Urinary bladder (tissue), 3 donors: ENCODE measurements at regions not wholly inside any gene's neighbourhood (a gene's known extent, or its start where the extent isn't known, plus 50 kb on each side); places are given as distances from the start of the nearest gene placed in this dataset.

Experiments used
- DNase-seq: peaks from one replicate; pipeline ENCODE4 v3.0.0-alpha.2; 2015; ENCODE audit errors: extremely low spot score
- H3K27ac ChIP-seq: one replicate; pipeline ENCODE4 v1.5.1; 2013; ENCODE audit warnings: low read depth, mild to moderate bottlenecking, moderate library complexity
- H3K36me3 ChIP-seq: one replicate; pipeline ENCODE4 v1.6.1; 2013; ENCODE audit warnings: mild to moderate bottlenecking, moderate library complexity; ENCODE audit not compliant: insufficient read depth
- H3K4me1 ChIP-seq: one replicate; pipeline ENCODE4 v1.6.1; 2013; ENCODE audit warnings: mild to moderate bottlenecking, moderate library complexity; ENCODE audit not compliant: insufficient read depth
- H3K4me3 ChIP-seq: one replicate; pipeline ENCODE4 v1.5.1; 2013; ENCODE audit warnings: low read depth, low read length
- WGBS: extraction: QIAGEN DNeasy Blood & Tissue Kit; methylation state at CpG from one replicate; pipeline ENCODE4 v1.1.7; 2013; 5-methylcytosine and 5-hydroxymethylcytosine counted together
- donor health status: healthy with polysubstance abuse.
- donor health status: healthy.

DNA sequence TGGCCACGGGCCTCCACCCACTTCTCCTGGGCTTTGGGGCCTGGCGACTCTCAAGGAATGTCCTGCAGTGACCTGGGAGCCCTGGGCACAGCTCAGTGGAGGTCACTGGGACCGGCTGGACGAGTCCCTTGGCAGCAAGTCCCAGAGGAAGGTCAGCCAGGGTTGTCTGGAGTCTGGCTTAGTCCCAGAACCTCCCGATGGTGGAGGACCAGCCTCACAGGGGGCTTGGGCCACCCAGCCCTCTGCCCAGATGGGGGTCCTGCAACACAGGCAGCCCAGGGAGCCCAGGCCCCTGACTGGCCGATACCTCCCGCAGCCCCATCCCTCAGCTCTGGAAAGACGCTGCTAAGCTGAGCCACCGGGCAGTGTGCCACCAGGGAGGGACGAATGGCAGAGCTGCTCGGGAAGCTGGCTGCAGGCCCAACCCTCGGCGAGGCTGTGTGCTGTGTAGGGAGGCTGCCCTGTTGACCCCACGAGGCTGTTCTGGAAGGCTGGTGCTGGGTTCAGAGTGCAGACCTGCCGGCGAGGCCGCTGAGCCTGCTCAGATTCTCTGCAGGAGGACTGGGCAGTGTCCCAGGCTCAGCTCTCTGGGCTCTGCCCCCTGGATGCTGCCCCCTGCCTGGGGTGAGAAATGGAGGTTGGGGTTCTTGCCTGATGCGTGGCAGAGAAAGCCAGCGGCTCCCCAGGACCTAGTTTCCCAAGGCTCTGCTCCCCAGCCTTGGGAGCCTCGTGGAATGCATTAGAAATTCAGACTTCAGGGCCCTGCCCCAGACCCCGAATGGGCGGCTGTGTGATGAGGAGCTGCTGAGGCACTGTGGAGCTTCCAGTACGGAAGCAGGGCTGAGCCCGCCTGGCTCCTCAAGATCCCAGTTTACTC is 61.7 kb downstream of the ADRA2C start:
- Histone ChIP-seq H3K36me3 (no peaks in the 10 kb centered on the region), H3K4me1 (no peaks in the 10 kb centered on the region), H3K27ac (no peak overlapping the region), H3K4me3 (no peak overlapping the region)
- DNase-seq: no peak
- WGBS: 35% methylated on average over 24 of the region's 24 CpGs

DNA sequence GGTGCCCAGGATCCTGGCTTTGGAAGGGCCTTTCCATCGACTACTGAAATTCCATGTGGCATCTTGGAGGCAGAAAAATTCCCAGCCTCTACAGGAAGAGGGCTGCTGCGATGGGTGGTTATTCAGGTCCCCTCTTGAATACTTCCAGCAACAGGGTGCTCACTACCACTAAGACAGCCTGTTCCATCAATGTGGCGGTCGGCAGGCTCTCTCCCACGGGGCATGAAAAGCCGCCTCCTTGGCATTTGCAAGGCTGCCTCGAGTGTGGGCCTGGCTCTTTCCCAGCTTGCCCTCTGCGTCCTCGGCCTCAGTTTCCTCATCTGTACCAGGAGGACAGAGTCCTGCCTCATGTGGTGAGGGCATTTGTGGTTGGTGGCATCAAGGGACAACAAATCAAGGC is 62.4 kb downstream of the ADRA2C start:
- no peak for DNase-seq
- 94% methylated on average over 9 of the region's 9 CpGs for WGBS
- H3K27ac ChIP-seq: no peak overlapping the region
- H3K4me1 ChIP-seq: no peaks in the 10 kb centered on the region
- no peaks in the 10 kb centered on the region for H3K36me3 ChIP-seq
- no peak overlapping the region for H3K4me3 ChIP-seq

DNA sequence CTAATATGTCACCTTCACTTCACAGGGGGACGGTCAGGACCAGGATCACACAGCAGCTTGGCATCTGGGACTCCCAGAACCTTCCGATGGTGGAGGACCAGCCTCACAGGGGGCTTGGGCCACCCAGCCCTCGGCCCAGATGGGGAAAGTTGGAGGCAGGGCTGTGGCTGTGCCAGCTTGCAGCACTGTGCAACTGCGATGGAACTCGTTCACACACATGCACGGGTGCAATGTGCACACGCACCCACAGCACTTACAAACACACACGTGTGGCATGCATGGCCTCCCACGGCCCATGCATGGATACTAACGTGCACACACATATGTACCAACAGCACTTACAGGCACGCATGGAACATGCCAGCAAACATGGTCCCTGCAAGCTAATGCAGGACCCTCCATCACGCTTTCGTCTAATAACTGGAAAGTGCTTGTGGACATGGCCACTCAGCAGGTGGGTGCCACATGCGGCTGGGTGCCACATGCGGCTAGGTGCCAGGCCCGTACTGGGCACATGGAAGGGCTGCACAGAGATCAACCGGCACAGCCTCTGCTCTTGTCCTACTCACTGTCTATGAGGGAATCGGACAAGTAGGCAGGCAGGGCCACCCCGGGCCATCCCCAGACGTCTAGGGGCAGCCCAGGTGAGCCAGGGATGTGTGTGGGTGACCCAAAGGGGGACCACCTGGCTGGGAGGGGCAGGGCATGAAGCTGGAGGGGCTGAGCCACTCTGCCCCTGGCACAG is 63.2 kb downstream of the ADRA2C start:
- Histone ChIP-seq H3K27ac (no peak overlapping the region), H3K4me3 (no peak overlapping the region), H3K4me1 (no peaks in the 10 kb centered on the region), H3K36me3 (no peaks in the 10 kb centered on the region)
- WGBS: 91% methylated on average over 20 of the region's 20 CpGs
- DNase-seq: no peak

DNA sequence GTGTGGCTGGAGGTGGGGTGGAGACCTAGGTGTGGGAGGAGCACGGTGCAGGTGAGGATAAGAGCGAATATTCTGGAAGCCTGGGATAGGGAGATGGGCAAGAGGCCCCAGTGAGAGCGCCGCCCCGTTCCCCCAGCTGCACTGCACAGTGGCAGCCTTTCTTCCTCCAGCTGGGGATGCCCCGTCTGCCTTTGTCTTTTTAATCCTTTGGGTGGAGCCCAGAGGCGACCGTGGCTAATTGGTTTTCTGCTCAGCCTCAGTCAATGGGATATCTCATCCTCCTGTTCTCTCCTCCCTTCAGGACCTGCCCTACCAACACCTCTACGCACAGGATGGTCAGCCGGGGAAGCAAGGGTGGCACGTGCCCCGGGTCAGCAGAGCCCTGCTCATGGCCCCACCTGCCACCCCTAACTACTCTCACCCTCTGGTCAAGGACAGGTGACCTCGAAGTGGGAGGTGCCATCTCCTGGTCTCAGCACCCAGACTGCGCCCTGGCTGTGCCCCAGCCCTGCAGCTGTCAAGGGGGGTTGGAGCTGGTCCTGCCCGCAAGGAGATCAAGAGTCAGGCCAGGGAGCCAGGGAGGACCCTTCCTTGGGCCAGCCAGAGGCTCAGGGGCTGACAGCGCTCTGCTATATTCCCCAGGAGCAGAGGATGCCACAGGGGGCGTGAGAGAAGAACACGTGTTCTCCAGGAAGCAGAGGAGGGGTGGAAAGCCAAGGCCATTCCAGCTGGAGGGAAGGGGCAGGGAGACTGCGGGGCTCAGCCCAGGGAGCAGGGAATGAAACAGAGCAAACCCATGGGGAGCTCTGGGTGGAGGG is 64.0 kb downstream of the ADRA2C start:
- no peak for DNase-seq
- WGBS: 61% methylated on average over 19 of the region's 19 CpGs

DNA sequence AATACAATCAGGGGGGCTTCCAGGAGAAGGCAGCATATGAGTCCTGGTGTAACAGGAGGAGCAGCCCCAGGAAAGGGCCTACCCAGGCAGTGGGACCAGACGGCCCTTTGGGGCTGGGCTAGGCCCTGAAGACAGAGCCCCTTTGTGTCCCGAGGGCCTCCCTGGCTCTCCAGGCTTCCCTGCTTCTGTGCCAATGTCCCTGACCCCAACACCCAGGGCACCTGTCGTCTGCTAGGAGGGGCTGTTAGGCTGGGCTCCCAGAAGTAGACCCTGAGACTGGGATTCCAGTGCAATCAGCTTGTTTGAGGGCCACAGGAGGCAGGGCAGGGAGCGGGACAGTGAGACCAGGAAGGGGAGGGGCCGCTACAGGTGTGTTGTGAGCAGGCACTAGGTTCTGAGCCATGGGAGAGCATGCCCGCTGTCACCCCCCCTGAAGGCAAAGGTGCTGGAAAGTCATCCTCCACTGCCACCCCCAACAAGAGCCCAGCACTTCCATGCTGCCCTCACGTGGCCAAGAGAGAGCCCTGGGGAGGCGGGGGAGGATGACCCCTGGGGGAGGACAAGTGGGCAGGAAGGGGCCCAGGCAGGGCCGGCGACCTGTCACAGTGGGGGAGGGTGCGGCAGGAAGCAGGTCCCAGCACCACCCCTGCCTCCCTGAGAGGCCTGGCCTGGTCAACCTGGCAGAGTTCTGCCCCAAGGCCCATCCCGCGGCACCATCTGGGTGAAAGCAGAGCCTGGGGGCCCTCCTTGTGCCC is 64.8 kb downstream of the ADRA2C start:
- no peaks in the 10 kb centered on the region for H3K4me1 ChIP-seq
- 73% methylated on average over 13 of the region's 13 CpGs for WGBS
- no peak overlapping the region for H3K27ac ChIP-seq
- no peak overlapping the region for H3K4me3 ChIP-seq
- no peak for DNase-seq
- H3K36me3 ChIP-seq: no peaks in the 10 kb centered on the region

More for the DNA sequence above, 64.0 kb downstream of the ADRA2C start:
- Histone ChIP-seq H3K36me3 (no peaks in the 10 kb centered on the region), H3K4me1 (no peaks in the 10 kb centered on the region), H3K27ac (no peak overlapping the region), H3K4me3 (no peak overlapping the region)

DNA sequence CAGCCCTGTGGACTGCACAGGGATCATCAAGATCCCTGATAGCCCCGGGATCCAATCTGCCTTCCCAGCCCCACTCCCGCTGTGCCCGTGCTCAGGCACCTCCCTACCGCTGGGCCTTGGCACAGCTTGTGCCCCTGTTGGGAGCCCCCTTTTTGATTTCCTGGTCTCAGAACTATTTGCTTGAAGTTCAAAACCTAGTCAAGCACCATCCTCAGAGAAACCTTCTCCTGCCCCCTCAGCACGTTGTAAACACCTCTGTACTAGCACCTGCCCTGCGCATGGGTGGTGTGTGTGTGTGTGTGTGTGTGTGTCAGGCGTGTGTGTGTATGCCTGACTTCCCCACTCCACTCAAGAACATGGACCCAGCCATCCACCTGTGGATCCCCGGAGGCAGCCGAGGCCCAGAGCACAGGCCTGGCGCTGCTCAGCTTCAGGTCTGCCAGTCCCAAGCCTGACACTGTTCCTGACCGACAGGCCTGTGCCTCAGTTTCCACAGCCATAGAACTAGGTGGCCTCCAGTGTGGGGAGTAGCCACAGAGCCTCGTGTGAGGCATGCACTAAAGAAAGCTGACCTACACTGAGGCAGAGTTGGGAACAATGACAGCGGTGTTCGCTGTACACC is 65.5 kb downstream of the ADRA2C start:
- Histone ChIP-seq H3K27ac (no peak overlapping the region), H3K4me1 (no peaks in the 10 kb centered on the region), H3K4me3 (no peak overlapping the region), H3K36me3 (no peaks in the 10 kb centered on the region)
- DNase-seq: no peak
- 77% methylated on average over 14 of the region's 14 CpGs for WGBS

DNA sequence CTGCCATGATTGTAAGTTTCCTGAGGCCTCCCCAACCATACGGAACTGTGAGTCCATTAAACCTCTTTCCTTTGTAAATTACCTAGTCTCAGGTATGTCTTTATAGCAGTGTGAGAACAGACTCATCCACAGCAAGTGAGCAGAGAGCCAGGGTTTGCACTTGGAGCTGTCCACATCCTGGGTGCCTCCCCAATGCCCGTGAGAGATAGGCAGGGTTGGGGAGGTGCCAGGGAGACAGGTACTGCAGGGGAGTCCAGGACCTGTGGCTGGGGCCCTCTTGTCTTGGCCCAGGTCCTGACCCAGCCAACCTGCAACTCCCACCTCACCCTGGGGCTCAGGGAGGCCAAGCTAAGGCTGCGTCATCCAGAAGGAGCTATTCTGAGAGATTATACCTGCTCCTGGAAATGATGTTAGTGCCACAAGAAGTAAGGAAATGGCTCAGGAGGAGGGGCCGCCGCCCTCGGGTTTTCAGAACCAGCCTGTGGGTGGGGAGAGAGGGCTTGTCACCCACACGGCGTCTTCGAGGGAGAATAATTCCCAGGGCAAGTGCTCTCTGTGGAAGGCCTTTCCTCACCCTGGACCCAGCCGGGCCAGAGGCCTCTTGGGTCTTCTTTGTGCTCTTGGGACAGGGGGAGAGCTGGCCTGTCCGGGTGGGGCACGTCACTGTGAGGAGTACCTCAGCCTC is 66.5 kb downstream of the ADRA2C start:
- 77% methylated on average over 12 of the region's 12 CpGs for WGBS
- H3K4me1 ChIP-seq: no peaks in the 10 kb centered on the region
- no peaks in the 10 kb centered on the region for H3K36me3 ChIP-seq
- DNase-seq: no peak
- H3K4me3 ChIP-seq: no peak overlapping the region
- no peak overlapping the region for H3K27ac ChIP-seq

DNA sequence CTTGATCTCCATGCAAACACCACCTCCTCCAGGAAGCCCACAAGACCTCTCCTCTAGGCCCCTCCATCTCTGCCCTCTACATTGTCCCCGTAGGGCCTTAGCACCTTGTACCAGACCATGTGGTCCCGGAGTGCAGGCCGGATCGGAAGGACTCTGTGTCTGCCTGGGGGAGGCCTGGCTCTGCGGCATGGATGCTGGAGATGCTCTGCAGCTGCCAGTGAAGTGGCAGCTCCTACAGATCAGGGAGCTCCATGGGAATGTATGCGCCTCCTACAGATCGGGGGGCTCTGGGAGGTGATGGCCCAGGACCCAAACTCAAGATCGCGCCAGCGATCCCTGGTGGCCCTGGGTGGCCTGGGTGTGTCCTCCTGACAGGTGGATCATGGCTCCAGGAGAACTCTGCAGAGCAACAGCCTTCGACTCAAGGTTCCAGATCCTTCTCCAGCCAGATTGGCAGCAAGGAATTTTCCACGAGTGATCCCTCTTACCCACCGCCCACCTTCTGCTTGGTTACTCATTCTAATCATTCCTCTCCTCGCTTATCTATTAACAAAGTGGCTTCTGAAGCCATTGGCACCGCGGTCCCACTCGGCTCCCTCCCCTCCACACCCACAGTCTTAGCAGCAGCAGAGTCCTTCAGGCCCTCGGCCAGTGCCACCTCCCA is 67.3 kb downstream of the ADRA2C start:
- DNase-seq: no peak
- Histone ChIP-seq H3K4me1 (no peaks in the 10 kb centered on the region), H3K4me3 (no peak overlapping the region), H3K27ac (no peak overlapping the region), H3K36me3 (no peaks in the 10 kb centered on the region)
- WGBS: 83% methylated on average over 18 of the region's 18 CpGs

DNA sequence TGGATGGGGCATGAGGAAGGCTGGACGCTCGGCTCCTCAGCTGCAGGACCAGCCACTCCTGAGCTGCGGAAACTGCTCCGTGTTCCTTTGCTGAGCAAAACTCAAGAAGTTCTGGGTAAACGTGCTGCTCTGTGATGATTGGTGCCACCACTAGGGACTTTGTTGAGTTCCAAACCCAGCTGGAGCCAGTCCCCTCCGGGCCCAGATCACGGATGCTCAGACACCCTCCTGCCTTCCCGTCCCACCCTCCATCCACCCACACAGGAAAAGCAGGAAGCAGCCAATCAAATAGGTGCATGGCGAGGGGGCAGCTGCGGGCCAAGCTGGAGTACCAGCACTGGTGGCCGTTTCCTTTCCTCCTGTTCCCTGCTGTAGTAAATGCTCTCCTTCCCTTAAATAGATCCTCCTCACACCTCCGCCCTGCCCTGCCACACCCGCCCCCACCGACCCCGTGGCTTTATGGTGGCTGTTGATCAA is 68.0 kb downstream of the ADRA2C start:
- H3K4me1 ChIP-seq: no peaks in the 10 kb centered on the region
- H3K27ac ChIP-seq: no peak overlapping the region
- no peaks in the 10 kb centered on the region for H3K36me3 ChIP-seq
- WGBS: 19% methylated on average over 15 of the region's 15 CpGs
- no peak overlapping the region for H3K4me3 ChIP-seq
- DNase-seq: no peak

DNA sequence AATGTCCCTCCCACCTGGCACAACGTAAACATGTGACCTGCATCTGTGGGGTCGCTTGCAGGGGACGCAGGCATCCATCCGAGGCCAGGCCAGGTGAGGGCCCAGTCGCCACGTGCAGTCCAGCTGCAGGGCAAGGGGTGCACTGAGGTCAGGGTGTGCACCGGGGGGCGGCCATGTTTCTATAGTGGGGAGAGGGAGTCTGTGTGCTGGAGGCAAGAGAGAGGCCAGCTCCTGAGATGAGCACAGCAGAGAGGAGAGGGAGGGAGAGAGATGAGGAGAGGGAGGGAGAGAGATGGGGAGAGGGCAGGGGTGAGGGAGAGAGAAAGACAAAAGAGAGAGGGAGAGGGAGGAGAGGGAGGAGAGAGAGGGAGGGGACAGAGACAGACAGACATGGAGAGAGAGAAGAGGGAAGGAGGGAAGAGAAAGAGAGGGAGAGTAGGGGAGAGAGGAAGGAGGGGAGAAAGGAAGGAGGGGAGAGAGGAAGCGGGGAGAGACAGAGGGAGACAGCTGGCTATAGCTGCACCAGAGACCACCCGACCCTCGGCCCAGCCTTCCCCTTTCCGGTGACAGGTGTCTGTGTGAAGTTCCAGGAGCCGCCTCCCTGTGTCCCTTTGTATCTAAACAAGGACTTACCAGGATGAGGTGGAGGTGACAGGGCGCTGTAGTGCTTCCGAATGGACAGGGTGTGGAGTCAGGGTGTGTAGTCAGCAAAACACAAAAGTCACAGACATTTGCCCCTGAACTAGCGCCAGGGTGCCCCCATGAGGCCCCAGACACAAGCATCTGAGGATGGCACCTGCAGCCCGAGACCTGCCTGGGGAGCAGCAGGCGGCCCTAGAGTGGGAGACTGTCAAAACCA is 68.7 kb downstream of the ADRA2C start:
- no peak overlapping the region for H3K4me3 ChIP-seq
- H3K27ac ChIP-seq: no peak overlapping the region
- DNase-seq: no peak
- no peaks in the 10 kb centered on the region for H3K4me1 ChIP-seq
- WGBS: 34% methylated on average over 18 of the region's 18 CpGs
- H3K36me3 ChIP-seq: no peaks in the 10 kb centered on the region
